Effector memory CD8-positive, alpha-beta T cell (primary cell): ENCODE measurements at regions not wholly inside any gene's neighbourhood (a gene's known extent, or its start where the extent isn't known, plus 50 kb on each side); places are given as distances from the start of the nearest gene placed in this dataset.

Experiments
- ATAC-seq: fragments of 150-1000 bp; cut with Tn5 transposase; replicated peaks from 2 replicates; pipeline ENCODE4 v1.10.0; 2021; ENCODE audit warnings: mild to moderate bottlenecking, moderate library complexity
- DNase-seq, 3 experiments: peaks; one replicate each; pipeline ENCODE4 v3.0.0; 2021
- H3K27ac Mint-ChIP-seq, 2 donors: one replicate each; pipeline ENCODE4 v1.8.0; 2022; ENCODE audit warnings: mild to moderate bottlenecking in 2 of 2, mixed read lengths in 2 of 2, moderate library complexity in 2 of 2
- H3K27me3 Mint-ChIP-seq, 2 donors: one replicate each; pipeline ENCODE4 v1.8.0; 2022; ENCODE audit warnings: mixed read lengths in 2 of 2
- H3K36me3 Mint-ChIP-seq: one replicate; pipeline ENCODE4 v1.8.0; 2022; ENCODE audit warnings: mild to moderate bottlenecking, moderate library complexity, mixed read lengths; ENCODE audit not compliant: insufficient read depth
- H3K4me1 Mint-ChIP-seq, 2 donors: one replicate each; pipeline ENCODE4 v1.8.0; 2022; ENCODE audit warnings: low read depth in 2 of 2, mixed read lengths in 2 of 2
- H3K4me3 Mint-ChIP-seq, 2 donors: one replicate each; pipeline ENCODE4 v1.8.0; 2022; ENCODE audit warnings: mild to moderate bottlenecking in 2 of 2, mixed read lengths in 2 of 2, moderate library complexity in 2 of 2
- H3K9me3 Mint-ChIP-seq, 2 donors: one replicate each; pipeline ENCODE4 v1.8.0; 2022; ENCODE audit warnings: mixed read lengths in 2 of 2

GRCh38 chr6:84353459-84354423 is 126.3 kb upstream of the CEP162 start:
- no peak overlapping the region for H3K27ac Mint-ChIP-seq
- H3K4me1 Mint-ChIP-seq, result no peaks in the 10 kb centered on the region
- no peak for DNase-seq
- peaks cover 3% of the 10 kb centered on the region for H3K36me3 Mint-ChIP-seq
- no peaks in the 10 kb centered on the region for H3K27me3 Mint-ChIP-seq
- no peak for ATAC-seq
- no peak overlapping the region for H3K4me3 Mint-ChIP-seq
- H3K9me3 Mint-ChIP-seq, result peaks cover 0 to 5% of the 10 kb centered on the region in 2 donors

GRCh38 chr6:84350397-84350796 is 123.0 kb upstream of the CEP162 start:
- ATAC-seq, result no peak
- Mint-ChIP-seq H3K27me3 (no peaks in the 10 kb centered on the region), H3K9me3 (peaks cover 0 to 3% of the 10 kb centered on the region in 2 donors), H3K4me1 (no peaks in the 10 kb centered on the region), H3K4me3 (no peak overlapping the region), H3K27ac (no peak overlapping the region), H3K36me3 (peaks cover 3% of the 10 kb centered on the region)
- no peak for DNase-seq

GRCh38 chr6:84349542-84349941 is 122.1 kb upstream of the CEP162 start:
- Mint-ChIP-seq H3K4me1 (no peaks in the 10 kb centered on the region), H3K27ac (no peak overlapping the region), H3K36me3 (peaks cover 3% of the 10 kb centered on the region), H3K27me3 (no peaks in the 10 kb centered on the region), H3K9me3 (peaks cover 0 to 3% of the 10 kb centered on the region in 2 donors), H3K4me3 (no peak overlapping the region)
- no peak for ATAC-seq
- no peak for DNase-seq

- H3K4me3 Mint-ChIP-seq, result no peak overlapping the region
- H3K9me3 Mint-ChIP-seq, result peaks cover 0 to 6% of the 10 kb centered on the region in 2 donors
- DNase-seq, result no peak
- H3K4me1 Mint-ChIP-seq, result no peaks in the 10 kb centered on the region
- peaks cover 3% of the 10 kb centered on the region for H3K36me3 Mint-ChIP-seq
- H3K27ac Mint-ChIP-seq, result no peak overlapping the region
- no peak for ATAC-seq
- H3K27me3 Mint-ChIP-seq, result no peaks in the 10 kb centered on the region
Measured at GRCh38 chr6:84348801-84349200, 121.4 kb upstream of the CEP162 start.

DNA sequence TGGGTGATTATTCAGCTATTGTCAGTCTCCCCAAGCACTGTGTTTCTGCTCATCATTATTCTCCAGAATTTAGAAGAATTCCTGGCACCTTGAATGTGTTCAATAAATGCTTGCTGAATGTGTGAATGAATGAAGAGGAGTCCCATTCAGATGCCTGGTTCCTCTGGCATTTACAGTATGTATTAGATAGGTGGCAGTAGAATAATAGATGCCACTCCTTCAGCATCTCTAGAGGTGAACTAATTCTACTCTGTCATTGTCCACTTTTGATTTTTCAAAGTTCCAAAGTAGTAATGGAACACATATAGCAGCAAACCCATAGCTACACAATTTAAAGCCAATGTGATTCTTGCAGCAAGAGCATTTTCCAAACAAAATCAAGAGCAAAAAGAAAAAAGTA is 118.9 kb upstream of the CEP162 start:
- DNase-seq, result no peak
- no peak overlapping the region for H3K27ac Mint-ChIP-seq
- ATAC-seq, result no peak
- no peaks in the 10 kb centered on the region for H3K4me1 Mint-ChIP-seq
- H3K4me3 Mint-ChIP-seq, result no peak overlapping the region
- H3K27me3 Mint-ChIP-seq, result no peaks in the 10 kb centered on the region
- H3K36me3 Mint-ChIP-seq, result no peaks in the 10 kb centered on the region
- peaks cover 0 to 4% of the 10 kb centered on the region in 2 donors for H3K9me3 Mint-ChIP-seq

DNA sequence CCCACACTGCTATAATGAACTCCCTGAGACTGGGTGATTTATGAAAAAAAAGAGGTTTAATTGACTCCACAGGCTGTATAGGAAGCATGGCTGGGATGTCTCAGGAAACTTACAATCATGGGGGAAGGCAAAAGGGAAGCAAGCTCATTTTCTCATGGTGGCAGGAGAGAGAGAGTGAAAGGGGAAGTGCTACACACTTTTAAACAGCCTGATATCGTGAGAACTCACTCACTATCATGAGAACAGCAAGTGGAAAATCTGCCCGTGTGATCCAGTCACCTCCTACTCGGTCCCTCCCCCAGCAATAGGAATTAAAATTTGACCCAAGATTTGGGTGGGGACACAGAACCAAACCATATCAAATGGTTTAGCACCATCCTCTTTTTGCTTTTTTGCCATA is 116.6 kb upstream of the CEP162 start:
- H3K4me3 Mint-ChIP-seq, result no peak overlapping the region
- no peaks in the 10 kb centered on the region for H3K36me3 Mint-ChIP-seq

GRCh38 chr6:84340422-84340821 is 113.0 kb upstream of the CEP162 start:
- no peak for ATAC-seq
- Mint-ChIP-seq H3K4me3 (no peak overlapping the region), H3K36me3 (no peaks in the 10 kb centered on the region), H3K9me3 (peaks cover 4 to 10% of the 10 kb centered on the region in 2 donors), H3K4me1 (no peaks in the 10 kb centered on the region), H3K27me3 (no peaks in the 10 kb centered on the region), H3K27ac (no peak overlapping the region)
- DNase-seq, result no peak

More for the DNA sequence above, 116.6 kb upstream of the CEP162 start:
- Mint-ChIP-seq H3K9me3 (peaks cover 0 to 4% of the 10 kb centered on the region in 2 donors), H3K27me3 (no peaks in the 10 kb centered on the region), H3K4me1 (no peaks in the 10 kb centered on the region), H3K27ac (no peak overlapping the region)
- DNase-seq (no peak), ATAC-seq (no peak)

GRCh38 chr6:84333842-84334241 is 106.4 kb upstream of the CEP162 start:
- ATAC-seq (no peak), DNase-seq (no peak)
- H3K27ac Mint-ChIP-seq, result no peak overlapping the region
- peaks cover 1 to 10% of the 10 kb centered on the region in 2 donors for H3K9me3 Mint-ChIP-seq
- H3K36me3 Mint-ChIP-seq, result no peaks in the 10 kb centered on the region
- H3K4me3 Mint-ChIP-seq, result no peak overlapping the region
- no peaks in the 10 kb centered on the region for H3K27me3 Mint-ChIP-seq
- no peaks in the 10 kb centered on the region for H3K4me1 Mint-ChIP-seq

- Mint-ChIP-seq H3K27me3 (no peaks in the 10 kb centered on the region), H3K4me1 (no peaks in the 10 kb centered on the region), H3K36me3 (no peaks in the 10 kb centered on the region), H3K27ac (no peak overlapping the region), H3K4me3 (no peak overlapping the region), H3K9me3 (peaks cover 1 to 5% of the 10 kb centered on the region in 2 donors)
- no peak for DNase-seq
- no peak for ATAC-seq
Measured at GRCh38 chr6:84332139-84333034, 104.9 kb upstream of the CEP162 start.

GRCh38 chr6:84330325-84330724 is 102.9 kb upstream of the CEP162 start:
- H3K4me1 Mint-ChIP-seq, result no peaks in the 10 kb centered on the region
- H3K4me3 Mint-ChIP-seq, result no peak overlapping the region
- ATAC-seq, result no peak
- H3K36me3 Mint-ChIP-seq, result no peaks in the 10 kb centered on the region
- H3K27me3 Mint-ChIP-seq, result no peaks in the 10 kb centered on the region
- H3K27ac Mint-ChIP-seq, result no peak overlapping the region
- no peak for DNase-seq
- peaks cover 0 to 1% of the 10 kb centered on the region in 2 donors for H3K9me3 Mint-ChIP-seq

GRCh38 chr6:84329516-84329915 is 102.1 kb upstream of the CEP162 start:
- Mint-ChIP-seq H3K4me3 (no peak overlapping the region), H3K9me3 (peaks cover 0 to 1% of the 10 kb centered on the region in 2 donors), H3K4me1 (no peaks in the 10 kb centered on the region), H3K36me3 (no peaks in the 10 kb centered on the region), H3K27me3 (no peaks in the 10 kb centered on the region), H3K27ac (no peak overlapping the region)
- ATAC-seq (no peak), DNase-seq (no peak)

GRCh38 chr6:84329077-84329476 is 101.6 kb upstream of the CEP162 start:
- H3K9me3 Mint-ChIP-seq, result peaks cover 0 to 1% of the 10 kb centered on the region in 2 donors
- H3K27ac Mint-ChIP-seq, result no peak overlapping the region
- H3K27me3 Mint-ChIP-seq, result no peaks in the 10 kb centered on the region
- H3K4me1 Mint-ChIP-seq, result no peaks in the 10 kb centered on the region
- ATAC-seq (no peak), DNase-seq (no peak)
- H3K4me3 Mint-ChIP-seq, result no peak overlapping the region
- no peaks in the 10 kb centered on the region for H3K36me3 Mint-ChIP-seq

GRCh38 chr6:84317463-84317862 is 90.0 kb upstream of the CEP162 start:
- no peaks in the 10 kb centered on the region for H3K27me3 Mint-ChIP-seq
- H3K36me3 Mint-ChIP-seq, result peaks cover 3% of the 10 kb centered on the region
- DNase-seq (no peak), ATAC-seq (no peak)
- H3K27ac Mint-ChIP-seq, result no peak overlapping the region
- H3K4me1 Mint-ChIP-seq, result no peaks in the 10 kb centered on the region
- no peak overlapping the region for H3K4me3 Mint-ChIP-seq
- peaks cover 12 to 14% of the 10 kb centered on the region in 2 donors for H3K9me3 Mint-ChIP-seq
